SU-DHL-6 (cell line): ENCODE measurements at regions not wholly inside any gene's neighbourhood (a gene's known extent, or its start where the extent isn't known, plus 50 kb on each side); places are given as distances from the start of the nearest gene placed in this dataset.

Experiments
- EZH2phosphoT487 ChIP-seq: fragments of 200-600 bp; sonication (generic), shearing (Covaris generic); conservative IDR thresholded peaks from 2 replicates; pipeline ENCODE4 v1.6.1; 2018; ENCODE audit warnings: mild to moderate bottlenecking, antibody characterized with exemption, low read length, moderate library complexity, mixed read lengths
- TF ChIP-seq, protein P1 (sequence below): fragments of 200-600 bp; sonication (generic); IDR thresholded peaks from one replicate; pipeline ENCODE4 v1.5.1; 2017; ENCODE audit warnings: antibody characterized with exemption, mild to moderate bottlenecking, low read length, moderate library complexity; ENCODE audit not compliant: insufficient read depth, poor library complexity, severe bottlenecking

DNA sequence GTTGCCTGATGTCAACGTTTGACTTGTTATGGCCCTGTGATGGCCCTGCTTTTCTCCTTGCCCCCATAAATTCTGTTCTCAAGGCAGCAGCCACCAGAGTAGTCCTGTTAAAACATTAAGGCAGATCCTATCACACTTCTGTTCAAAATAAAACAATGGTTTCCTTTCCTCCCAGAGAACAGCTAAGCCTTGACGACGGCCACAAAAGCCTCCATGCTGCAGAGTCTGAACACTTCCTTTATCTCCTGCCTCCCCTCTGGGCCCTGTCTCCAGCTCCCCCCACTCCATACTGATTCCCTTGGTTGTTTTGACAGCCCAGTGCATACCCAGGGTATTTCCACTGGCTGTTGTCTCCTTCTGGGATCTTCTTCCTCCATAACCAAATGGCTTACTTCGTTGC is 618.1 kb downstream of the MED13L start:
- TF ChIP-seq, protein P1, sequence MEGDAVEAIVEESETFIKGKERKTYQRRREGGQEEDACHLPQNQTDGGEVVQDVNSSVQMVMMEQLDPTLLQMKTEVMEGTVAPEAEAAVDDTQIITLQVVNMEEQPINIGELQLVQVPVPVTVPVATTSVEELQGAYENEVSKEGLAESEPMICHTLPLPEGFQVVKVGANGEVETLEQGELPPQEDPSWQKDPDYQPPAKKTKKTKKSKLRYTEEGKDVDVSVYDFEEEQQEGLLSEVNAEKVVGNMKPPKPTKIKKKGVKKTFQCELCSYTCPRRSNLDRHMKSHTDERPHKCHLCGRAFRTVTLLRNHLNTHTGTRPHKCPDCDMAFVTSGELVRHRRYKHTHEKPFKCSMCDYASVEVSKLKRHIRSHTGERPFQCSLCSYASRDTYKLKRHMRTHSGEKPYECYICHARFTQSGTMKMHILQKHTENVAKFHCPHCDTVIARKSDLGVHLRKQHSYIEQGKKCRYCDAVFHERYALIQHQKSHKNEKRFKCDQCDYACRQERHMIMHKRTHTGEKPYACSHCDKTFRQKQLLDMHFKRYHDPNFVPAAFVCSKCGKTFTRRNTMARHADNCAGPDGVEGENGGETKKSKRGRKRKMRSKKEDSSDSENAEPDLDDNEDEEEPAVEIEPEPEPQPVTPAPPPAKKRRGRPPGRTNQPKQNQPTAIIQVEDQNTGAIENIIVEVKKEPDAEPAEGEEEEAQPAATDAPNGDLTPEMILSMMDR = no peak
- TF ChIP-seq EZH2phosphoT487 = no peak
